CD4-positive, alpha-beta T cell treated with Interleukin-10 for 1 hour (primary cell): ENCODE measurements at regions not wholly inside any gene's neighbourhood (a gene's known extent, or its start where the extent isn't known, plus 50 kb on each side); places are given as distances from the start of the nearest gene placed in this dataset.
"Not testable (repeated sequence)": the region's sequence is repeated elsewhere in the genome, so short reads cannot be mapped to it uniquely, and the experiment has no call there.

Experiments used
- DNase-seq: peaks from one replicate; pipeline ENCODE4 v3.0.0-alpha.2; 2020

GRCh38 chr3:99294092-99294491 is 344.3 kb upstream of the COL8A1 start:
- not testable (repeated sequence) for DNase-seq

GRCh38 chr3:99287876-99288275 is 350.5 kb upstream of the COL8A1 start:
- DNase-seq: no peak

GRCh38 chr3:99286266-99286845 is 352.0 kb upstream of the COL8A1 start:
- DNase-seq: no peak

GRCh38 chr3:99269606-99270351 is 368.3 kb upstream of the DCBLD2 start:
- no peak for DNase-seq

DNA sequence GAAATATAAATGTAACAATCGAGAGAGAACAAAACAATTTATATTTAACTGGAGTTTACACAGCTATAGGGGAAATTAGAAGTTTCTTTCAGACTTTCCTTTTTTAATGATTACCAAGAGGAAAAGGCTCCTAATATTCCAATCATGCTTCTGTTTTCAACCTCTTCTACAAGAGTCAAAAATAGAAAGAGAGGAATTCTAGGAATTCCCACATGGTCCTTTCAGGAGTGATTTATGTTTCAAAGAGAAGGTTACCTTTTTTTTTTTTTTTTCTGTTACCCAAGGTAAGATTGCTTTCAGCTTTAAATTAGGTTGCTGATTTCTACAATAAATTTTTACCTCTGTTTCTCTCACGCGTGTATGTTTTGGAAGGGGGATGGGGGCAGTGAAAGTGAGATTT is 355.3 kb upstream of the DCBLD2 start:
- no peak for DNase-seq

DNA sequence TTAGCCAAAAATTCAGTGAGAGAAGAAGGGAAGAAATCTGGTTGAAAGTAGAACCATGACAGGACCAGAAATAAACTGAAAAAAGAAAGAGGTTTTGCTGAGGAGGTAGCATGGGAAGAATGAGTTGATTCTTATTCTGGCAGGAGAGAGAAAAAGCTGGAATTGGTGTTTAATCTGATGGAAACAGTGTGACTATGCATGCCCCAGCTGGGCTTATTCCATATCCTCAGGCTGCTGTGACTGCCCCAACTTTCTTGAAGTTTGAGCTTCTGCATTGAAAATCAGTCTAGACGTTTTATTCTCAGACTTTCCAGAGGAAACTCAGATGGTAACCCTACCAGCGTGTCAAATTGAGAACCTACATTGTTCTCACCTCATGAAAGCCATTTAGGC is 352.5 kb upstream of the DCBLD2 start:
- no peak for DNase-seq

DNA sequence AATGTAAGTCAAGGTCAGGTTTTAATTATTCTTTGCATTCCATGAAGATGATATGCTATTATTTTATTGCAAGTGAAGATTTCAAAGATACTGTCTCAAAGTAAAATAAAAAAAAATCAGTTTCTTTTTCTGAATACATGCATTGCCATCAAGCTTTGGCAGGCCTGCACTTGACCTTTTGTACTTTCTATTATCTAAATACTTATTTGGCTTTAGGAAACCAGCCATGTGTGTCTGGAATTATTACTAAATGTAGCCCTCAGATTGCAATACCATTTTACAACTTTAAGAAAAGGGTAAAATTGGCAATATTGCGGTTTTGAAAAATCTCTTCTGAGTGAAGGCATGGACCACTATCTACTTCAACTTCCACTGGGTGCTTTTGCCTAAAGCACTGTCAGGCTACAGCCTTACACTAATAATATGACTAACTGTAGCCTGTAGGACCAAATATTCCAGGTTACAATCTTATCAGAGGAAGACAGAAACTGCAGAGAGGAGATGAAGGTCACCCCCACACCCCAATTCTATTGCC is 349.4 kb upstream of the DCBLD2 start:
- DNase-seq: no peak

DNA sequence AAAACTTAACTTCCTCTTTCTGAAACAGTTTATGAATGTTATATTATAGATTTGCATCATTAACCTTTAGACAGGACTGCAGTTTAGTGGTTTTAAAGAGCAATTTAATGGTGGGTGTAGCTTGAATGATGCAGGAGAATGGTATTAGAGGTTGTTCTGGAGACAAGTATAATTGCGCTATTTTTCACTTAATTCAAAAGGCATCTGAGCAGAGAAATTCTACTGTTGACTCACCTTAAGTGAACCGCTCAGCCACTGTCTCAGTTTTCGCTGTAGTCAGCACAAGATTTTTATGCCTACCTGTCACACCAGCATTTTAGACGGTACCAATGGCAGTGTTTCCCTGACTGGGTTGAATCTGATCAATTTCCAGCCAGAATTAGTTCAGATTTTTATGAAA is 348.8 kb upstream of the DCBLD2 start:
- no peak for DNase-seq

DNA sequence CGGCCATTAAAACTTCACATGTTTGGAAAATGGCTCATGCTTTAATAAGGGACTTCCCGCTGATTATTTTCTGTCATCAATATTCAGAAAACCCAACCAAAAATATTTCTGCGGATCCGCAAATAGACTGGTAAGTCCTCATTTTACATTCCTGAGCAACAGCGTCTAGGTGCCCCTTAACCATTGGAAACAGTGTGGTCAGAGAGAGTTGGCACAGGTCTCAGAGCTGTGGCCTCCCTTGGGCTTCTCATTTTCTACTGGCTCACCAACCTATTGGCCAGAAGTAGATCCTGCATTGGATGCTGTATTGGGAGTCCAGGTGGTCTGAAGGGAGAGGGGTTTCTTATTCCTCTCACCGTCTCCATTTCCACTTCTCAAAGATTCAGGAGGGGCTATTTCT is 348.1 kb upstream of the DCBLD2 start:
- DNase-seq: no peak

DNA sequence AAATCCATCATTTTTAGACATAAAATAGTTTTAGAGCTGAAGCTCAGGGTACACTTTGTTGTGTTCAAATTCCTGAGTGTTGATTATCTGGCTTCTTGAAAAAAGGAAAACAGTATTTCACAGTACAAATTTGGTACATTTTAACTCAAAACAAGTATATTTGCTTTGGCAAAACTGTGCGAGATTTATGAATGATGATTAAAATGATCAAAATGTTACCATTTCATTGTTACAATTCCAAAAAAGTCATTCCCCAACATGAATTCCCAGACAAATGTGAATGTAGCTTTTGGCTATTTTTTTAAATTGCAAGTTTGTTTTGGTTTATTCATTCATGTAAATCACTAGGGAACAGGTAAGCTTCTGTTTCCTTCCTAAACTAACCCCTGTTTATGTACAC is 347.4 kb upstream of the DCBLD2 start:
- DNase-seq: no peak

DNA sequence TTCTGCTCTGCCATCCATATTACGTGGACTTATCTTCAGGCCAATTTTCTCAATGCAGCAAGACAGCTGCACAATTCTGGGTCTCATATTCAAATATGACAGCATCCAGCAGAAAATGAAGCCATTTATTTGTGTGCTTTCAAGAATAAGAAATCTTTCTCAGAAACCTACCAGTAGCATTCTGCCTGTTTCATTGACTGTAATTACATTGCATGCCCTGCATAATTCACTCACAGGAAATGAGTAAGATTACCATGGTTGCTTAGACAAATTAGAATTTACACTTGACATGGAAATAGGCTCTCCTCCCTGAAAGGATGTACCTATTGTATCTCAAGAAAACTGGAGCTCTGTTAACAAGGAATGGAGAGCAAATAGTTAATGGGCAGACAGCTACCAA is 346.6 kb upstream of the DCBLD2 start:
- DNase-seq: no peak

DNA sequence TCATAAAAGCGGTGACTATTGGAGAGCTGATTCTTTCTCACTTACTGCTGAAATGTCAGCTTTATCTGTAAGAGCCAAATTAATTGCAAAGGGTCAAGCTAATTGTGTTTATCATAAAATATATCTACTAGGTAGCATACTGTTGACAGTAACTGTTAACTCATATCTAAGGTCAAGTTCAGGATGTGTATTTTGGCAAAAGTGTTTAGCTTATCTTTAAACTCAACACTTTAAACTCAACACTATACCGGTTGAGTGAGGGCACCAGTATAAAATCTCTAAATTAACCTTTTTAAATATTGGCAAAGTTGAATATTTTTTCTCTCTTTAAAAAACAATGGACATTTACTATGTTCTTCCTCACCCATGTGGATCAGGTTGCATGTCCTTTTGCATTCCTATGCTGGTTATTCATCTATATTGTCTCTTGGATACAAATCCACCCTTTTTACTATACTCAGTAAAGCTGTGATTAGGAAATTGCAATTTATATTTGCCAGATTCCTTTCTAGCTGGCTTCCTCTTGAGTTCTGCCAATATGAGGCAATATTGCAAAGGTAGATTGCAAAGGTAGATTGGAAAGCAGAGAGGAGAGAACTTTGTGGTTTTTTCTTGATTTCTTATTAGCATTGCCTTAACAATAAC is 344.6 kb upstream of the DCBLD2 start:
- DNase-seq: no peak

DNA sequence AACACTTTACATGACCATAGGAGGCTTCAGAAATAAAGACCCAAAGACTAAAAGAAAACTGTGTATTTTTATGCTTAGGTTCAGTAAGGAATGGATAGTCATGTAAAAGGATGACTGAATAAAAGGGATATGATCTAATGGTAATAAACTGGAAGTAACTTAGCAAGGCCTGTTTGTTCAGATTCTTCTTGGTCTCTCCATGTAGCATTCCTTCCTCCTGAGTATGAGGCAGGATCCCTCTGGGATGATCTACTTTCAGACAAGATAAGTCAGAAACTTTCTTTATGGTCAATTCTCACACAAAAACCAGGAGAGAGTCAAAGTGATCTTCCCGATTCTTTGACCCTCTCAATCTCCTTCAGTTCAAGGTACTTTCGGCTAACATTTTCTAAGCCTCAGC is 340.8 kb upstream of the DCBLD2 start:
- DNase-seq: no peak

DNA sequence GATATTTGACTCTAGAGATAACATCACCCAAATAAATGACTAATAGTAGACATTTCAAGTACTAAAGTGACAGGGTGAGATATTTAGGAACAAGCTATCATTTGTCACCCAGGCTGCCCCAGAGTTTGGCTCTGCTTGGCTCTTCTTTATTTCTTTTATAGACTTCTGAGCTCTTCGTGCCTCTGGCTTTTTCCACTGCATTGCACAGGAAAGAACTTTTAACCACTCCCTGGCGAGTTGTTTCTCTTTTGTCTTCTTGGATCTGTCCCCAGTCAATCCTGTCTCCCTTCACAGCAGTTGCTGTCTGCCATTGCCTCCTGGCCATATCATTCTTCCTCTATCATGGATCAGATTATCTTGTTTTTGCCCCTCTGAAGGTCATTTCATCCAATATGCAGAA is 339.2 kb upstream of the DCBLD2 start:
- DNase-seq: no peak

DNA sequence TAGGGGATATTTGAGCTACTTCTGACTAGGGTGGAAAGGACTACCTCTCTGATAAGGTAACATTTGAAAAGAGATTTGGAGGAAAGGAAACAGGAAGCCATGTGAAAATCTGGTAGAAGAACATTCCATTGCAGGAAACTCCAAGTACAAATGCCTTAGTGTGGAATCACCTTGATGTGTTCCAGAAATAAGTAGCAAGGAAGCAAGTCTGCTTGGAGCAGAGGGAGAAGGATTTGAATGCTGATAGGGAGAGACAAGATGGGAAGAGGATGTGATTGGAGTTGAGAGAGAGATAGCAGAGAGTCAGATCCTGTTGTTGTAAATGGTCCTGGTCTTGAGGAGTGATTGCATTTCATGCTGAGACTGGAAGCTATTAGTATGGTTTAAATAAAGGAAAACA is 335.1 kb upstream of the DCBLD2 start:
- DNase-seq: no peak

DNA sequence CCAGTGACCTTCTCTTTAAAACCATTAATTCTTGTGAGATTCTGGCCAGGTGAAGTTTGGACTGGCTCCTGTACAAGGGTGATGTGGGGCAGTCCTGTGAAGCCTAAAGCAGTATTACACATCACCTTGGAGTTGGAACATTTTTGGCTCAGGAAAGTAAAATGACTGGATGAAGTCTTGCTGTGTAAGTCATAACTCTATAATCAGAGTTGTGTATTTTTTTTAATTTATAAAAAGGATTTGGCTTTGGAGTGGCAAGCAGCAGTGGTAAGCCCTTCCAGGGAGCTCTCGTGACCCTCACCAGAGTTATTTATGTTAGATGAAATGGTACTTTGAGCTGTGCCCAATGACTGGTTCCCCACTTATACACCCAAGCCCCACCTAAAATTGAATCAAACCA is 331.2 kb upstream of the DCBLD2 start:
- DNase-seq: no peak

DNA sequence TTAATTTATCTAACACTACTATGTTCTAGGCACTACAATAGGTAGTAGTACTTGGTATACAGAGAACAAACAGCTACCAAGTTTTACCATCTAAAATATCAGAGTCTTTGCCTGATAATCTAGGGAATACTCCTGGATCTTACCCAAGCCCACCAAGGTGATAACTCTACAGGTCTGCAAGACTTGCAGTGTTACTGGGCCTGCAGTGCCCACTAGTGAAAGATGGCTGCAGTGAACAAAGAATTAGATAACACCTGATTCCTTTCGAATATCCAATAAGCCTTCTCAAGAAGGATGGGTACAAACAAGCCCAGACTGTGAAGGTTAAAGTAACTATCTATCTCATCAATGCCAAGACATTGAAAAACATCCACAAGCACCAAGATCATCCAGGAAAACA is 317.0 kb upstream of the DCBLD2 start:
- DNase-seq: no peak

DNA sequence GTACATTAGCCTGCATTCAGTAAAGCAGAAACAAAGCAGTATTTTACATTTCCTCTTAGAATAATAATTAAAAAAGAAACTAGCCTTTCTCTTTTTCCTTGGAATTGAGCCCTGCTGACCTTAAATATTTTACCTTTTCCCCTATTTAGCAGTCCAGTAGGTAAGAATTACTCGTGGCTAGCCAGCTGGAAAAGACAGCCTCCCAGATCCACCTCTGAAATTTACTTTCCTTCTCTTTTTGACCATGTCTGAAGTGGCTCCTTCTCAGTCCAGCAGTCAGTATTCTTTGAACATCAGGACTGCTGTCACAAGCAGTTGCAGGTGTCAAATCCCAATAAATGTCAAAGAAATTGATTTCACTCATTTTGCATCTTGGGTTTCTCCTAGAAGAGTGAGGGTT is 311.5 kb upstream of the DCBLD2 start:
- DNase-seq: no peak

DNA sequence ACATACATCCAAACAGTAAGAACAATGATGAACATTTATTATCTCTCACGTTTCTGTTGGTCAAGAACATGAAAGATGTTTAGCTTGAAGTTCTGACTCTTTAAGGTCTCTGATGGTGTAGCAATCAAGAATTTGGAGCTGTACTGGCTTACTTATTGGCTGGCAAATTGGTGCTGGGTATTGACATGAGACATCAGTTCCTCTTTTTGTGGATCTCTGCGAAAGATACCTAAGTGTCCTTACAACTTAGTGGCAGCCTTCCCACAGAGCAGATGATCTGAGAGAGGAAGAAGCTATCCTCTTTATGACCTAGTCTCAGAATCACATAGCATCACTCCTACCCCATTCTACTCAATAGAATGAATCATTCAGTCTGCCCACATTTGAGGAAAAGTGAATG is 309.8 kb upstream of the DCBLD2 start:
- DNase-seq: no peak

DNA sequence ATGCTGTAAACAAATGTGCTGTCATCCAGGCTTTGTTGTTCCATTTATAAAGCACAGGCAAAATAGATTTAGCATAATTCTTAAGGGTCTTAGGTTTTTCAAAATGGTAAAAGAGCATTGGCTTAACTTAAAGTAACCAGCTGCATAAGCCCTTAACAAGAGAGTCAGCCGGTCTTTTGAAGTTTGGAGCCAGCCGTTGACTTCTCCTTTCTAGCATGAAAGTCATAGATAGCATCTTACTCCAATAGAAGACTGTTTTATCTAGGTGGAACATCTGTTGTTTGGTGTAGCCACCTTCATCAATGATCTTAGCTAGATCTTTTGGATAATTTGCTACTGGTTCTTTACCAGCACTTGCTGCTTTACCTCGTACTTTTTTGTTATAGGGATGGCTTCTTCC is 297.5 kb upstream of the DCBLD2 start:
- DNase-seq: no peak

DNA sequence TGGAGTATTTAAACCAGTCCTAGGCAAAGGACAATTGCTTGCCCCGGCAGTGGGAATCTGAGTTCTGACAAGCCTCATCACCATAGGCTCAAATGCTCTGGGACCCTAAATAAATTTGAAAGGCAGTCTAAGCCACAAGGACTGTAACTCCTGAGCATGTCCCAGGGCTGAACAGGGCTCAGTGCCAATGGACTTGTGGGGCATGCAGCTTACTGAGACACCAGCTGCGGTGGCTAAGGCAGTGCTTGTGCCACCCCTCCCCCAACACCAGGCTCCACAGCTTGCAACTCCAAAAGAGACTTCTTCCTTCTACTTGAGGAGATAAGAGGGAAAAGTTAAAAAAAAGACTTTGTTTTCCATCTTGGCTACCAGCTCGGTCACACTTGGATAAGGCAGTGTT is 289.7 kb upstream of the DCBLD2 start:
- no peak for DNase-seq

GRCh38 chr3:99188936-99189335 is 287.4 kb upstream of the DCBLD2 start:
- DNase-seq: no peak

DNA sequence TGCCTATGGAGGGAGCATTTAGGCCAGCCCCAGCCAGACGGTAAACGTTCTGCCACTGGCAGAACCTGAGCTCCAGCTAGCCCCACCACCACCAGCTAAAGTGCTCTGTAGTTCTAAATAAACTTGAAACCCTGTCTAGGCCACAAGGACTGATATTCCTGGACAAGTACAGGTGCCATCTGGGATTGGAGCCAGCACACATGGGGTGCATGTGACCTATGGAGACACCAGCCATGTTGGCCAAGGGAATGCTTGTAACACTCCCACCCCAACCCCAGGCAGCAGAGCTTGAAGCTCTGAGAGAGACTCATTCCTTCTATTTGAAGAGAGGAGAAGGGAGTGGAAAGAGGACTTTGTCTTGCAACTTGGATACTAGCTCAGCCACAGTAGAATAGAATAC is 284.5 kb upstream of the DCBLD2 start:
- DNase-seq: no peak

- DNase-seq: no peak
Observed at GRCh38 chr3:99176169-99176964, 274.9 kb upstream of the DCBLD2 start.
